Occipital lobe (tissue), 1 donor: ENCODE measurements at regions not wholly inside any gene's neighbourhood (a gene's known extent, or its start where the extent isn't known, plus 50 kb on each side); places are given as distances from the start of the nearest gene placed in this dataset.
"Not testable (repeated sequence)": the region's sequence is repeated elsewhere in the genome, so short reads cannot be mapped to it uniquely, and the experiment has no call there.

Experiments
- DNase-seq: peaks from one replicate; lab custom pipeline; 2025; lab: John Stamatoyannopoulos, UW

- no peak for DNase-seq
Measured at GRCh38 chr14:37890095-37890494, 294.7 kb downstream of the TTC6 start.

GRCh38 chr14:37891500-37891899 is 296.1 kb downstream of the TTC6 start:
- DNase-seq = not testable (repeated sequence)

GRCh38 chr14:37894463-37894862 is 299.0 kb downstream of the TTC6 start:
- DNase-seq = no peak

- DNase-seq = no peak
Measured at GRCh38 chr14:37899365-37899764, 303.9 kb downstream of the TTC6 start.

- no peak for DNase-seq
Measured at GRCh38 chr14:37900561-37900960, 305.1 kb downstream of the TTC6 start.

- DNase-seq = no peak
Measured at GRCh38 chr14:37901978-37902377, 305.7 kb upstream of the SSTR1 start.

- DNase-seq = no peak
Measured at GRCh38 chr14:37903343-37904191, 304.1 kb upstream of the SSTR1 start.

- no peak for DNase-seq
Measured at GRCh38 chr14:37924622-37925021, 283.1 kb upstream of the SSTR1 start.

GRCh38 chr14:37932008-37932407 is 275.7 kb upstream of the SSTR1 start:
- no peak for DNase-seq

- DNase-seq = no peak
Measured at GRCh38 chr14:37932481-37932880, 275.2 kb upstream of the SSTR1 start.

- DNase-seq = no peak
Measured at GRCh38 chr14:37936971-37937370, 270.7 kb upstream of the SSTR1 start.

GRCh38 chr14:37939442-37940028 is 268.2 kb upstream of the SSTR1 start:
- no peak for DNase-seq

GRCh38 chr14:37945959-37946358 is 261.7 kb upstream of the SSTR1 start:
- DNase-seq = no peak

GRCh38 chr14:37946819-37947218 is 260.9 kb upstream of the SSTR1 start:
- no peak for DNase-seq

- no peak for DNase-seq
Measured at GRCh38 chr14:37948266-37948665, 259.4 kb upstream of the SSTR1 start.

- DNase-seq = no peak
Measured at GRCh38 chr14:37968664-37969240, 239.0 kb upstream of the SSTR1 start.

GRCh38 chr14:37969511-37969979 is 238.2 kb upstream of the SSTR1 start:
- no peak for DNase-seq

- DNase-seq = no peak
Measured at GRCh38 chr14:37970696-37971095, 237.0 kb upstream of the SSTR1 start.

- DNase-seq = no peak
Measured at GRCh38 chr14:37972941-37973887, 234.5 kb upstream of the SSTR1 start.

- no peak for DNase-seq
Measured at GRCh38 chr14:37974421-37974820, 233.3 kb upstream of the SSTR1 start.

- no peak for DNase-seq
Measured at GRCh38 chr14:37977481-37977880, 230.2 kb upstream of the SSTR1 start.
